ENCODE measurements at regions not wholly inside any gene's neighbourhood (a gene's known extent, or its start where the extent isn't known, plus 50 kb on each side); places are given as distances from the start of the nearest gene placed in this dataset.

- no peak for TF ChIP-seq CTCF (IDR thresholded peaks at IDR 0.05 in 4 of 5, conservative IDR thresholded peaks at IDR 0.05 in 1 of 5)
- TF ChIP-seq POLR2A (IDR thresholded peaks at IDR 0.05), result no peak
These were observed 164.4 kb upstream of the GSE1 start for GRCh38 chr16:85448557-85449190.
